Smooth muscle cell (in vitro differentiated cells): ENCODE measurements at regions not wholly inside any gene's neighbourhood (a gene's known extent, or its start where the extent isn't known, plus 50 kb on each side); places are given as distances from the start of the nearest gene placed in this dataset.

Source experiments
- DNase-seq: peaks from one replicate; lab custom pipeline; 2025; ENCODE audit not compliant: unreplicated experiment; lab: John Stamatoyannopoulos, UW
- H2AFZ ChIP-seq: fragments of 200-600 bp; sonication (generic); 2 replicates; pipeline ENCODE4 v1.6.0; 2016; ENCODE audit warnings: antibody characterized with exemption, low read depth, mild to moderate bottlenecking
- H3F3A ChIP-seq: fragments of 200-600 bp; sonication (generic); 2 replicates; pipeline ENCODE4 v1.6.0; 2017; ENCODE audit warnings: antibody characterized with exemption, low read depth
- H3K27ac ChIP-seq: fragments of 200-600 bp; sonication (generic); 2 replicates; pipeline ENCODE4 v1.5.1; 2016; ENCODE audit warnings: low read depth, mild to moderate bottlenecking
- H3K27me3 ChIP-seq: fragments of 200-600 bp; sonication (generic); 2 replicates; pipeline ENCODE4 v1.6.1; 2016; ENCODE audit warnings: low read depth, mild to moderate bottlenecking
- H3K36me3 ChIP-seq: fragments of 200-600 bp; sonication (generic); 2 replicates; pipeline ENCODE4 v1.5.1; 2016; ENCODE audit warnings: low read depth
- H3K4me1 ChIP-seq: fragments of 200-600 bp; sonication (generic); 2 replicates; pipeline ENCODE4 v1.5.1; 2016; ENCODE audit warnings: low read depth
- H3K4me2 ChIP-seq: fragments of 200-600 bp; sonication (generic); 2 replicates; pipeline ENCODE4 v1.6.0; 2016; ENCODE audit warnings: mild to moderate bottlenecking
- H3K4me3 ChIP-seq: fragments of 200-600 bp; sonication (generic); 2 replicates; pipeline ENCODE4 v1.5.1; 2016; ENCODE audit warnings: mild to moderate bottlenecking
- H3K79me2 ChIP-seq: fragments of 200-600 bp; sonication (generic); 2 replicates; pipeline ENCODE4 v1.6.0; 2016; ENCODE audit warnings: low read depth, mild to moderate bottlenecking
- H3K9ac ChIP-seq: fragments of 200-600 bp; sonication (generic); 2 replicates; pipeline ENCODE4 v1.6.0; 2016; ENCODE audit warnings: low read depth
- H3K9me3 ChIP-seq: fragments of 200-600 bp; sonication (generic); replicated peaks from 2 replicates; pipeline ENCODE4 v1.5.1; 2016; ENCODE audit warnings: low read depth
- H4K20me1 ChIP-seq: fragments of 200-600 bp; sonication (generic); 2 replicates; pipeline ENCODE4 v1.6.0; 2016; ENCODE audit warnings: low read depth
- CTCF ChIP-seq: fragments of 200-600 bp; sonication (generic); IDR thresholded peaks from 2 replicates; pipeline ENCODE4 v1.5.1; 2017; ENCODE audit warnings: borderline replicate concordance, mild to moderate bottlenecking, antibody characterized with exemption; ENCODE audit not compliant: insufficient read depth, poor library complexity, severe bottlenecking
- WGBS: methylation state at CpG from one replicate; pipeline ENCODE4 v1.1.7; 2016; ENCODE audit warnings: low lambda C conversion rate; 5-methylcytosine and 5-hydroxymethylcytosine counted together

GRCh38 chr10:6702030-6702429 lies 122.0 kb upstream of the PRKCQ start:
- no peak overlapping the region for H3K4me3 ChIP-seq
- H3K27me3 ChIP-seq: peaks cover 3% of the 10 kb centered on the region
- no peak overlapping the region for H3K4me2 ChIP-seq
- H4K20me1 ChIP-seq: no peaks in the 10 kb centered on the region
- no peaks in the 10 kb centered on the region for H3K36me3 ChIP-seq
- no peaks in the 10 kb centered on the region for H3K79me2 ChIP-seq
- no peak for TF ChIP-seq CTCF
- WGBS: 83% methylated on average over 7 of the region's 7 CpGs
- H3K4me1 ChIP-seq: no peaks in the 10 kb centered on the region
- no peak overlapping the region for H2AFZ ChIP-seq
- no peak overlapping the region for H3K9ac ChIP-seq
- no peaks in the 10 kb centered on the region for H3F3A ChIP-seq
- H3K9me3 ChIP-seq: no peaks in the 10 kb centered on the region
- no peak overlapping the region for H3K27ac ChIP-seq
- no peak for DNase-seq

GRCh38 chr10:6701289-6701688 lies 121.2 kb upstream of the PRKCQ start:
- Histone ChIP-seq H3K4me2 (no peak overlapping the region), H3K9me3 (no peaks in the 10 kb centered on the region)
- no peak for DNase-seq

GRCh38 chr10:6700066-6700465 lies 120.0 kb upstream of the PRKCQ start:
- Histone ChIP-seq H3K36me3 (no peaks in the 10 kb centered on the region), H2AFZ (no peak overlapping the region), H4K20me1 (no peaks in the 10 kb centered on the region), H3K9ac (no peak overlapping the region), H3K27me3 (peaks cover 3% of the 10 kb centered on the region), H3K9me3 (no peaks in the 10 kb centered on the region), H3K4me3 (no peak overlapping the region), H3F3A (no peaks in the 10 kb centered on the region), H3K4me2 (no peak overlapping the region), H3K79me2 (no peaks in the 10 kb centered on the region), H3K27ac (no peak overlapping the region), H3K4me1 (no peaks in the 10 kb centered on the region)
- DNase-seq: no peak
- 80% methylated on average over 4 of the region's 4 CpGs for WGBS
- TF ChIP-seq CTCF: no peak

More at GRCh38 chr10:6701289-6701688, 121.2 kb upstream of the PRKCQ start:
- peak; percentile 10 for TF ChIP-seq CTCF
- H3F3A ChIP-seq: no peaks in the 10 kb centered on the region
- H3K36me3 ChIP-seq: no peaks in the 10 kb centered on the region
- no peaks in the 10 kb centered on the region for H3K79me2 ChIP-seq
- WGBS: 87% methylated on average over 7 of the region's 7 CpGs
- no peak overlapping the region for H3K4me3 ChIP-seq
- no peak overlapping the region for H2AFZ ChIP-seq
- no peak overlapping the region for H3K9ac ChIP-seq
- H3K27ac ChIP-seq: no peak overlapping the region
- H4K20me1 ChIP-seq: no peaks in the 10 kb centered on the region
- H3K27me3 ChIP-seq: peaks cover 3% of the 10 kb centered on the region
- no peaks in the 10 kb centered on the region for H3K4me1 ChIP-seq

GRCh38 chr10:6699336-6699735 lies 119.3 kb upstream of the PRKCQ start:
- Histone ChIP-seq H2AFZ (no peak overlapping the region), H3K27me3 (peaks cover 5% of the 10 kb centered on the region), H3K4me2 (no peak overlapping the region), H4K20me1 (no peaks in the 10 kb centered on the region), H3K9ac (no peak overlapping the region), H3K79me2 (no peaks in the 10 kb centered on the region), H3F3A (no peaks in the 10 kb centered on the region), H3K36me3 (no peaks in the 10 kb centered on the region), H3K4me1 (no peaks in the 10 kb centered on the region), H3K27ac (no peak overlapping the region), H3K9me3 (no peaks in the 10 kb centered on the region), H3K4me3 (no peak overlapping the region)
- 92% methylated on average over 4 of the region's 4 CpGs for WGBS
- TF ChIP-seq CTCF: no peak
- no peak for DNase-seq
